HepG2 (cell line): ENCODE measurements at regions not wholly inside any gene's neighbourhood (a gene's known extent, or its start where the extent isn't known, plus 50 kb on each side); places are given as distances from the start of the nearest gene placed in this dataset.

Experiments
- GATAD2A ChIP-seq: IDR thresholded peaks from 2 replicates; pipeline ENCODE4 v1.6.1; 2016
- SMARCC2 ChIP-seq: fragments of 450-650 bp; IDR thresholded peaks from 2 replicates; pipeline ENCODE4 v1.6.1; 2017; ENCODE audit warnings: antibody characterized with exemption, mild to moderate bottlenecking

GRCh38 chr18:41858761-41859555, 96.1 kb upstream of the PIK3C3 start:
- TF ChIP-seq SMARCC2 (no peak), GATAD2A (CRISPR knock-in tag) (no peak)
